ENCODE measurements at regions not wholly inside any gene's neighbourhood (a gene's known extent, or its start where the extent isn't known, plus 50 kb on each side); places are given as distances from the start of the nearest gene placed in this dataset.
"Not testable (repeated sequence)": the region's sequence is repeated elsewhere in the genome, so short reads cannot be mapped to it uniquely, and the experiment has no call there.

DNA sequence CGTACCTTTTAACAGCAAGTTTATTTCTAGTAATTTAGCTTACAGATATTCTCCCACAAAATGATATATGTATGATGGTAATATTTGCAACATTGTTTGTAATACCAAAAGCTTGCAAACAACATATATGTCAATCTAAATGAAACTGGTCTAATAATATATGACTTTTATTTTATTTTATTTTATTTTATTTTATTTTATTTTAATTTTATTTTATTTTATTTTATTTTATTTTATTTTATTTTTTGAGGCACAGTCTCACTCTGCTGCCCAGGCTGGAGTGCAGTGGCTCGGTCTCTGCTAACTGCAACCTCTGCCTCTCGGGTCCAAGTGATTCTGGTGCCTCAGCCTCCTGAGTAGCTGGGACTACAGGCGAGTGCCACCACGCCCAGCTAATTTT, 94.6 kb upstream of the ABCA1 start:
- not testable (repeated sequence) for TF ChIP-seq ESRRG (CRISPR knock-in tag; IDR thresholded peaks at IDR 0.05); ARNTL (CRISPR knock-in tag; IDR thresholded peaks at IDR 0.05; ENCODE audit: borderline replicate concordance, low read depth); TCF4 (CRISPR knock-in tag; IDR thresholded peaks at IDR 0.05; ENCODE audit: borderline replicate concordance); ZFP3 (CRISPR knock-in tag; IDR thresholded peaks at IDR 0.05)
